ENCODE measurements at regions not wholly inside any gene's neighbourhood (a gene's known extent, or its start where the extent isn't known, plus 50 kb on each side); places are given as distances from the start of the nearest gene placed in this dataset.

DNA sequence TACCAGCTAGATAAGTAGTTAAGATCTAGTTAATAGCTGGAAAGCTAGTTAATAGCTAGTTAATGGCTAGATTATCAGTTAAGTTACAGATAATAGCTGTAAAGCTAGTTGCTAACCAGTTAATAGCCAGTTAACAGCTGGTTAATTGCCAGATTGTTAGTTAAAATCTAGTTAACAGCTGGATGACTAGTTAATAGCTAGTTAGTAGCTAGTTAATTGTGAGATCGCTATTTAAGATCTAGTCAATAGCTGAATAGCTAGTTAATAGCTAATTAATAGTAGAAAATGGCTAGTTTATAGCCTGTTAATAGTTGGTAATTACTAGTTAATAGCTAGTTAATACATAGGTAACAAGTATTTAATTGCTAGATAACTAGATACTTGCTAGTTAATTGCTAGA lies 630.5 kb upstream of the CT83 start:
- TF ChIP-seq EP300 (IDR thresholded peaks at IDR 0.05) (no peak), CTCF (IDR thresholded peaks at IDR 0.05) (no peak), POLR2A (IDR thresholded peaks at IDR 0.05) (no peak), POLR2AphosphoS5 (IDR thresholded peaks at IDR 0.05) (no peak)
- Histone ChIP-seq H3K27me3 (no peaks in the 10 kb centered on the region), H3K4me3 (no peak overlapping the region), H3K27ac (no peak overlapping the region), H3K36me3 (no peaks in the 10 kb centered on the region), H3K9me3 (no peaks in the 10 kb centered on the region), H3K4me1 (no peaks in the 10 kb centered on the region)
- 67 to 95% (median 87%) methylated on average over 1 of the region's 1 CpG for WGBS, 5 donors
- intact Hi-C loops (cut with DNase I; ENCODE audit: low total_unique reads): no loop called here
- DNase-seq: no peak

DNA sequence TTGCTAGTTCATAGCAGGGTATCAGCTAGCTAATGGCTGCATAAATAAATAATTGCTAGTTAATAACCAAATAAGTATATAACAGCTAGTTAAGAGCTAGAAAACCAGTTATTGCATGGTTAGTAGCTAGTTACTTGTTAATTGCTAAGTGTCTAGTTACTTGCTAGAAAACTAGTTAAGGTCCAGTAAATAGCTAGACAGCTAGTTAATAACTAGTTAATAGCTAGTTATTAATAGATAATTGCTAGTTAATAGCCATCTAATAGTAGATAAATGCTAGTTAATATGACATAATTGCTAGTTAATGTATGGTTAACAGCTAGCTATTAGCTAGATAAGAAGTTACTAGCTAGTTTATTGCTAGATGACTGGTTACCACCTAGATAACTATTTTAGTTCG lies 629.9 kb upstream of the CT83 start:
- TF ChIP-seq POLR2AphosphoS5 (IDR thresholded peaks at IDR 0.05) (no peak), POLR2A (IDR thresholded peaks at IDR 0.05) (no peak), EP300 (IDR thresholded peaks at IDR 0.05) (no peak)

DNA sequence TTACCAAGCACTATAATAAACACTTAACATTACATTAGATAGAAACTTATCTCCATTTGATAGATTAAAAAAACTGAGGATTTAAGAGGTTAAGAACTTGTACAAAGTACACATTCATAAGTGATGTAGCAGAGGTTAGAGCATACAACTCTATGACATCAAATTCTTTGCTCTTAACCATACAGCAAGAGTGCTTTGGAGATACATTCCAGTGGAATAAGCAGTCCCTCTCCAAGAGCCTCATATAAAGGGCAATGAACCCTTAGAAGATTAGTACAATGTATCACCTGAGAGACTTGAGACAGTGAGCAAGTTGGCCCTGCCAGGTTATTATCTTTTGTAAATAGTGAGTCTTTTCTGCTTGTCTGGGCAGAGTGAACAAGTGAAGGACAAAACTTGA lies 600.4 kb upstream of the CT83 start:
- Histone ChIP-seq H3K27me3 (no peaks in the 10 kb centered on the region), H3K27ac (no peak overlapping the region), H3K4me3 (no peak overlapping the region), H3K36me3 (no peaks in the 10 kb centered on the region), H3K9me3 (peaks cover 0 to 6% (median 0%) of the 10 kb centered on the region in 4 donors), H3K4me1 (no peaks in the 10 kb centered on the region)
- no peak for TF ChIP-seq CTCF (IDR thresholded peaks at IDR 0.05)
- TF ChIP-seq EP300 (IDR thresholded peaks at IDR 0.05): no peak
- no peak for TF ChIP-seq POLR2A (IDR thresholded peaks at IDR 0.05)
- TF ChIP-seq POLR2AphosphoS5 (IDR thresholded peaks at IDR 0.05): no peak
- intact Hi-C loops (cut with DNase I; ENCODE audit: low total_unique reads): no loop called here
- DNase-seq: no peak

More for the DNA sequence above, 629.9 kb upstream of the CT83 start:
- intact Hi-C loops (cut with DNase I; ENCODE audit: low total_unique reads): no loop called here
- Histone ChIP-seq H3K27me3 (no peaks in the 10 kb centered on the region), H3K9me3 (no peaks in the 10 kb centered on the region), H3K4me1 (no peaks in the 10 kb centered on the region), H3K36me3 (no peaks in the 10 kb centered on the region), H3K4me3 (no peak overlapping the region), H3K27ac (no peak overlapping the region)
- DNase-seq: no peak
- WGBS, 5 donors: 35 to 79% (median 72%) methylated on average over 1 of the region's 1 CpG

DNA sequence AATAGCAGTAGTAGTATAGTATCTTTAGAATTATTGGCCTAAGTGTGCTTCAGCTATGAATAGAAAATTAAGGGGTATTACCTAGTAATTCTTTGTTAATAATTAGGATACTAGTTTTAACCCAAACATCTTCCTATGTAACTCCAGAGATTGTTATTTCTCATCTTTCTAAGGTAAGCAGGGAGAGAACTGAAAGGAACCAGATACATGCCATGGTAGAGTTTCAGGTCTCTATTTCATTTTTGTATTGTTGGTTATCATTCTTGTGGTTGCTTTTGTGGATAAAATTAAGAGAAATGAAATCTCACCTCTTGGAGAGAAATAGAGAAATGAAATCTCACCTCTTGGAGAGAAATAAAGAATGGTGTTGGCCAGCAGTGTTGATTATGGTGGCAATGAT lies 597.1 kb upstream of the CT83 start:
- Histone ChIP-seq H3K27ac (no peak overlapping the region), H3K27me3 (no peaks in the 10 kb centered on the region), H3K36me3 (no peaks in the 10 kb centered on the region), H3K4me1 (no peaks in the 10 kb centered on the region), H3K4me3 (no peak overlapping the region), H3K9me3 (peaks cover 0 to 6% (median 0%) of the 10 kb centered on the region in 4 donors)
- DNase-seq: no peak
- TF ChIP-seq EP300 (IDR thresholded peaks at IDR 0.05) (no peak), POLR2AphosphoS5 (IDR thresholded peaks at IDR 0.05) (no peak), POLR2A (IDR thresholded peaks at IDR 0.05) (no peak)
- intact Hi-C loops (cut with DNase I; ENCODE audit: low total_unique reads): no loop called here

DNA sequence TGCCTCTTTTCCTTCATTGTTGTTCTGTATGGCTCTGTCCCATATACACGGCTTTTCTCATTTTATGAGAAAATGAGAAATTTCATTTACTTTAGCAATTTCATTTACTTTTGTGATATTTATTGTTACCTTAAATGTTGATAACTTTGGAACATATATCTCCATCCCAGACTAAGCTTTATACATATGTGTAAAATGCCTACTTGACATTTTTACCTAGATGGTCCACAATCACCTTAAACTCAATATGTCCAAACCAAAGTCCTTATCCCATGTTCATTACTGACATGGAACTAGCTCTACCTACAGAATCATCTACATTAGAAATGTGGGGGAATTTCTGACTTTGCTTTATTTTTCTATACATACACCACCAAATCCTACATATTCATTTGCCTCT lies 590.5 kb upstream of the CT83 start:
- intact Hi-C loops (cut with DNase I; ENCODE audit: low total_unique reads): no loop called here
- H3K36me3 ChIP-seq: no peaks in the 10 kb centered on the region
- TF ChIP-seq POLR2A (IDR thresholded peaks at IDR 0.05): no peak
- TF ChIP-seq POLR2AphosphoS5 (IDR thresholded peaks at IDR 0.05): no peak
- no peak for TF ChIP-seq EP300 (IDR thresholded peaks at IDR 0.05)
- no peak for TF ChIP-seq CTCF (IDR thresholded peaks at IDR 0.05)
- no peak overlapping the region for H3K4me3 ChIP-seq
- H3K9me3 ChIP-seq: peaks cover 0 to 19% (median 0%) of the 10 kb centered on the region in 4 donors
- no peak for DNase-seq
- no peak overlapping the region for H3K27ac ChIP-seq
- WGBS, 5 donors: 5 to 100% (median 85%) methylated on average over 1 of the region's 1 CpG
- H3K27me3 ChIP-seq: no peaks in the 10 kb centered on the region
- no peaks in the 10 kb centered on the region for H3K4me1 ChIP-seq

All from stomach (tissue), 8 donors.